GM18858 (cell line): ENCODE measurements at regions not wholly inside any gene's neighbourhood (a gene's known extent, or its start where the extent isn't known, plus 50 kb on each side); places are given as distances from the start of the nearest gene placed in this dataset.
"Not testable (repeated sequence)": the region's sequence is repeated elsewhere in the genome, so short reads cannot be mapped to it uniquely, and the experiment has no call there.

Experiments
- ATAC-seq: cut with Tn5 transposase; IDR thresholded peaks from one replicate; pipeline ENCODE4 v1.9.1; 2021; ENCODE audit not compliant: unreplicated experiment

- no peak for ATAC-seq
Observed at GRCh38 chr7:118777308-118777707, 552.8 kb downstream of the ANKRD7 start.

- ATAC-seq: no peak
Observed at GRCh38 chr7:118792682-118793081, 568.2 kb downstream of the ANKRD7 start.

DNA sequence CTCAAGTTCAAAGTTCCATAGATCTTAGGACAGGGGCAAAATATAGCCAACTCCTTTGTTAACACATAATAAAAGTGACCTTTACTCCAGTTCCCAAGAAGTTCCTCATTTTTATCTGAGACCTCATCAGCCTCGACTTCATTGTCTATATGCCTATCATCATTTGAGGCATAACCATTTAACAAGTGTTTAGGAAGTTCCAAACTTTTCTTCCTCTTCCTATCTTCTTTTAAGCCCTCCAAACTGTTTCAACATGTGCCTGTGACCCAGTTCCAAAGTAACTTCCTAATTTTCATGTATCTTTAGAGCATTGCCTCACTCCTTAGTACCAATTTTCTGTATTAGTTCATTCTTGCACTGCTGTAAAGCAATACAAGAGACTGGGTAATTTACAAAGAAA lies 569.1 kb downstream of the ANKRD7 start:
- no peak for ATAC-seq

DNA sequence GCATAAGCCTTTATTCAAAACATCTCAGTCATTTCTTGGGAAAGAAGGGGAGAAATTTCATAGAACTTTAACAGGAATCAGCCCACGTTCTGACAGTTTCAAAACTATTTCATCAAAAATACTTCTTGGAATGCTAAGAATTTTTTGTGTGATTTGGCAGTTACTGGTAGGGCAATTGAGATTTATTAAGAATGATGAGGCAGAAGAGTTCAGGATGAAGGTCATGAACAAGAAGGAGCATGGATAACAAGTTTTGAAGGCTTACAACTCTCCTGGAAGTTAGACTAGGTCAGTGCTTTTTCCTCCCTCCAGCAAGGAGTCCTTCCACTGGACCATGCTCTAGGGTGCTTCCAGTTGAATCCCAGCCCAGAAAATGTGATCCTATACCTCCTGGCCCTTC lies 569.9 kb downstream of the ANKRD7 start:
- no peak for ATAC-seq

- ATAC-seq: no peak
Observed at GRCh38 chr7:118801366-118801765, 576.9 kb downstream of the ANKRD7 start.

DNA sequence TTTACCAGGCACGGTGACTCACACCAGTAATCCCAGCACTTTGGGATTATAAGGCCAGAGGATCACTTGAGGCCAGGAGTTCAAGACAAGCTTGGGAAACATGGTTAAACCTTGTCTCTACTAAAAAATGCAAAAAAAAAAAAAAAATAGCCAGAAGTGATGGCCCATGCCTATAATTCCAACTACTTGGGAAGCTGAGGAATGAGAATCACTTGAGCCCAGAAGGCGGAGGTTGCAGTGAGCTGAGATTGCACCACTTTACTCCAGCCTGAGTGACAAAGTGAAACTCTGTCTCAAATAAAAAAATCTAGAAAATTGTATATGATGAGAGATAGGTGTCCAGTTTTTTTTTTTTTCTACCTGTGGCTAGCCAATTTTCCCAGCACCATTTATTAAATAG lies 578.2 kb downstream of the ANKRD7 start:
- no peak for ATAC-seq

- no peak for ATAC-seq
Observed at GRCh38 chr7:118826246-118826645, 601.7 kb downstream of the ANKRD7 start.

- ATAC-seq: peak; percentile 99
Observed at GRCh38 chr7:118836933-118837332, 612.4 kb downstream of the ANKRD7 start.

DNA sequence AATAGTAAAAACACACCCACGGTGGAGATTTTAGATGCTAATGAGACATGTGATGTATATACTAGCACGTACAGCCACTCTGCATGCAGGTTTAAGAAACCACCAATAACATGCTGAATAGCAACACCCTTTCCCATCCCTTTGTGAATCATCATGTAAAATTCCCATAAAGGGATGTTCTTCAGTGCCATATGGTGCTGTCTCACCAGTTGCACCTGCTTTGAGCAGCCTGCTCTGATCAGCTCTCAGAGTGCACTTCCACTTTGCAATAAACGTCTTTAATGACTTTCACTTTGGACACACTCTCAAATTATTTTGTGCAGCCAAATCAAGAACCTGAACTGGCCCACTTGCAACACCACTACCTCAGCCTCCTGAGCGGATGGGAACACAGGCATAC lies 615.0 kb downstream of the ANKRD7 start:
- ATAC-seq: no peak

GRCh38 chr7:118843456-118843855 lies 619.0 kb downstream of the ANKRD7 start:
- no peak for ATAC-seq

- no peak for ATAC-seq
Observed at GRCh38 chr7:118844748-118845147, 620.2 kb downstream of the ANKRD7 start.

- no peak for ATAC-seq
Observed at GRCh38 chr7:118845791-118846190, 621.3 kb downstream of the ANKRD7 start.

GRCh38 chr7:118846977-118847376 lies 622.5 kb downstream of the ANKRD7 start:
- no peak for ATAC-seq

- ATAC-seq: no peak
Observed at GRCh38 chr7:118855290-118855689, 630.8 kb downstream of the ANKRD7 start.

- ATAC-seq: no peak
Observed at GRCh38 chr7:118858651-118859149, 634.2 kb downstream of the ANKRD7 start.

DNA sequence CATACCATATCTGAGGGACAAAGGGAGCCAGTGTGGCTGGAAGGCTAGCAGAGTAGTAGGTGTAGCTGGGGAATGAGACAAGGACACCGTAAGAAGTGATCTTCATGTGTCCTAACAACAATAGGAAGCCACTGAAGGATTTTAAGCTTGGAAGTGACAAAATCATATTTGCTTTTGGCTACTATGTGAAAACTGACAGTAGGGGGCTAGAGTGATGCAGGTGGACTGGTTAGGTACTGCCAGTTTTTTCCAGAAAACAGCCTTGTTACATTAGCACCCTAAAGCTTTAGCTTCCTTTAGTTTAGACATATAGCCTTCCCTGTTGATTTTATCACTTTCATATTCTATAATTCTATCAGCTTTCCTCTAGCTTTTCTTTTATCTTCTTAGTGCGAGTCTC lies 637.1 kb downstream of the ANKRD7 start:
- no peak for ATAC-seq

DNA sequence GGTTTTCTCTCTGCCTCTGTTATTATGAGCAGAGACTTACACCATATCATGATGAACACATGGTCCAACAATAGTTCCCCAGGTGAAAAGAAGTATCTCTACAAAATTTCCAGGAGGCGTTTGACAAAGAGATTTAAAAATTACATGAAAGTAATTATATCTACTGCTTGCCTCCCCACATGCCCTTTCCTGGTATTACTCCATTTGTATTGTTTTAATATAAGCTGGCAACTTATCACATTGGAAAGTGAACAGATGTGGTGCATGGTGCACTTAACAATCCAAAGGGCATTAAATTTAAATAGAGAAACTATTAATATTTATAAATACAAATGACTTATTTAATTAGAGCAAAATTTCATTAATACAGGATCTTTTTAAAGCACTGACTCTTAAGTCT lies 638.2 kb downstream of the ANKRD7 start:
- no peak for ATAC-seq

GRCh38 chr7:118863966-118864365 lies 639.5 kb downstream of the ANKRD7 start:
- no peak for ATAC-seq

DNA sequence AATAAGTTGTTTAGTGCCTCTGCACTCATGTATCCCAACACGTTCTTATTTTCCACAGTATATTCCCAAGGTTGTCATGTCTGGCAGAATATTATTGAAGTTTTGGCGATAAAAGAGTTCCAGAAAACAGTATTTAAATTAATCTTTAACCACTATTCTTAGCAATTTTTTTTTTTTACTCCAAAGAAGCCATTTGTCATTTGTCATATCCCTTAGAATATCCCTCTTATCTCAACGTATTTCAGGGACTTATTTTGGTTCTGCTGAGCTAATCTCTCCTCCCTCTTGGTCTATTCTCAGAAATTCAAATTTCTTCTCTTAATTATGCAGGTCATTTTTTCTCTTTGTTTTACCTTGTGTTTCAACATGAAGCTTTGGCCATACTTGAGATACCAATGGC lies 643.4 kb downstream of the ANKRD7 start:
- ATAC-seq: no peak

DNA sequence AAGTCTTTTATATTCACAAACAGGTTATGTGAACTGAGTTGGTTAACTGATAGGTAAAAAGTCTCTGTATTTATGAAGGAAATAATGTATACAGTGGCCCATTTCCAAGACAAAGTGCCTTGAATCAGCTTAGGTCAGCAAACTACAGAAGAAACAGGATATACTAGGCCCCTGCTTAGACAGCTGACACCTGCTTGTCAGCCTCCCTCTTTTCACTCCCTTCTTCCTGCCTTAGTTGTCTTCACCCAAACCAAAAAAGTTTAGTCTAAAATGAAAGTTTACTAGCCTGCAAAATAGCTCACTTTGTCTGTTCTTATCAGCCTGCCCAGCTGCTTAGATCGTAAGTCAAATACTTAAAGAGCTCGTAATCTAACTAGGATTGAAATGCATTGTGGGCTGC lies 644.6 kb downstream of the ANKRD7 start:
- ATAC-seq: not testable (repeated sequence)

DNA sequence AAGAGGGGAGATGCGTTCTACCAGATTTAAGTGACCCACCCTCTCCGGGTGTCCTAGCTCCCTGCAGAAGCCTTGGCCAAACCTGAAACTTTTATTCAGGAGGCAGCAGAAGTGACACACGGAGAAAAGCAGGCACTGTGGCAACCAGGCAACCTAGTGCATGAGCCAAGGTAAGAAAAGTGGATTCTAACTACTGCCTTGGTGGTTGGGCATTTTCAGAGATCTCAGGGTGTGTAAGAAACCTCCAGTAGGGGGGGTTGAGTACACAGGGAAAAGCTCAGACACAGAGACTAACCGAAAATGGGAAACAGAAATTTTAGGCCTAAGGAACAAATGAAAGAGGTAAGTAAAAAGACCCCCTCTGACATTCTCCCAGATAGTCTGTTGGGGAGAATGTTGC lies 645.7 kb downstream of the ANKRD7 start:
- no peak for ATAC-seq

DNA sequence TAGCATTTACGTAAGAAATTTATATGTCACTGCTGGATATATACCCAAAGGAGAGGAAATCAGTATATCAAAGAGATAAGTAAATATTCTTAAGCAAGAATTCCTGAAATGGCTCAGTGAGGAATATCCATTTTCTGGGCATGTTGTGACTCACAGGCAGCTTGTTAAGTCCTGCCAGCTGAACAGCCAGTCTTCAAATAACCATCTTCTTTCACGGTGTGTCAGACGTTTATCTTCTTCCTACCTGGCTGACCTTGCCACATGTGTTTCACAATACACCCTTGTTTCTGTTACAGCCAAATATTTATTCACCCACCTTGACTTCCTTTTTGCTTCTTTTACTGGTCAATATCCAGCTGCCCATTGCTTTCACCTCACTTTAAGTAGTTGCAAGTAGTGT lies 648.1 kb downstream of the ANKRD7 start:
- no peak for ATAC-seq

DNA sequence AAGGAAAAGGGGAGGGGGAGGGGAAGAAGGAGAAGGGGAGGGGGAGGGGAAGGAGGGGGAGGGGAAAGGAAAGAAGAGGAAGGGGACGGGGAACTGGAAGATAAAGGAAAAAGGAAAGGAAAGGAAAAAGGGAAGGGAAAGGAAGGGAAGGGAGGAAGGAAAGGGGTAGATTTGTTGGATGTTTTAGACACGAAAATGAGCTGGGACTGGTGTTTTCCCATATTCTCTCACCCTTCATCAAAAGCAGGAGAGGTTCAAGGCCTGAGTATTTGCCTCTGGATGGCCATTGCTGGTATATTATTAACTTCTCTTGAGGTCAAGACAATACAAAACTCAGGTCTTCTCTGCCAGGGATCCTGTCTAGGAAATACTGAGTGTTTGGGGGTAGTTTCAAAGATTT lies 652.7 kb downstream of the ANKRD7 start:
- no peak for ATAC-seq

DNA sequence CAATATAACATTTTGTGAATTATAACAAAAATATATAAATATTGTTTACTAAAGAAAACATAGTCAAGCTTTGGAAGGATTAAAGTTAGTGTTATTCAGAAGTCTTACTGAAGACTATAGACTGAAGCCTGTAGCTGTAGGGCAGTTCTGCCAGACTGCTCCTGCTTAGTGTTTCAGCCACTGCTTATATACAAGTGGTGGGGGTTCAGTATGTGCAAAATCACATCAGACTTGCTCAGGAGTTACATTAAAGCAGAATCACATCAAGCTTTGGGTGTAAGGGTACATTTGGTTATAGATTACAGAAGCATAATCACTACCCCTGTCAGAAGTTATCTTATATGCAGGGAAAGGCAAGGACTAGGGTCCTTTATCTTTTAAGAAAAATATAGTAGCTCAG lies 653.8 kb downstream of the ANKRD7 start:
- no peak for ATAC-seq
